ENCODE measurements at regions not wholly inside any gene's neighbourhood (a gene's known extent, or its start where the extent isn't known, plus 50 kb on each side); places are given as distances from the start of the nearest gene placed in this dataset.

DNA sequence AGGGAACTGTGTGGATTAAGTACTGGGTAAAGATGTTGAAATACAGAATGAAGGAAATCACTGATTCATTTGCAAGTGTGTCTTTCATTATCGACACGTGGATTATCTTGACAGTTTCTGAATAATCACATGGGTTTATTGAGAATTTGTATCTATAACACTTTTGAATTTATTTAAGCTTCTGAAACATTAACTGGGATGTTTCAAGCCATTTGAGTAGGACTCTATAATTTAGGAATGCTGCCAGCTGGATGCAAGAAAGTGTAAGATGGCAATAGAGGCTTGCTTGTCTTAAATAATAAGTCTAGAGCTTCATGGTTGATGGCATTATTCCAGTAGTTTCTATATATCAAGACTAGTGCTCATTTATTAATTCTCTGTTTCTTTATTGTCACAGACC is 1100.7 kb upstream of the GHITM start:
- TF ChIP-seq, protein P1, sequence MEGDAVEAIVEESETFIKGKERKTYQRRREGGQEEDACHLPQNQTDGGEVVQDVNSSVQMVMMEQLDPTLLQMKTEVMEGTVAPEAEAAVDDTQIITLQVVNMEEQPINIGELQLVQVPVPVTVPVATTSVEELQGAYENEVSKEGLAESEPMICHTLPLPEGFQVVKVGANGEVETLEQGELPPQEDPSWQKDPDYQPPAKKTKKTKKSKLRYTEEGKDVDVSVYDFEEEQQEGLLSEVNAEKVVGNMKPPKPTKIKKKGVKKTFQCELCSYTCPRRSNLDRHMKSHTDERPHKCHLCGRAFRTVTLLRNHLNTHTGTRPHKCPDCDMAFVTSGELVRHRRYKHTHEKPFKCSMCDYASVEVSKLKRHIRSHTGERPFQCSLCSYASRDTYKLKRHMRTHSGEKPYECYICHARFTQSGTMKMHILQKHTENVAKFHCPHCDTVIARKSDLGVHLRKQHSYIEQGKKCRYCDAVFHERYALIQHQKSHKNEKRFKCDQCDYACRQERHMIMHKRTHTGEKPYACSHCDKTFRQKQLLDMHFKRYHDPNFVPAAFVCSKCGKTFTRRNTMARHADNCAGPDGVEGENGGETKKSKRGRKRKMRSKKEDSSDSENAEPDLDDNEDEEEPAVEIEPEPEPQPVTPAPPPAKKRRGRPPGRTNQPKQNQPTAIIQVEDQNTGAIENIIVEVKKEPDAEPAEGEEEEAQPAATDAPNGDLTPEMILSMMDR (IDR thresholded peaks at IDR 0.05; ENCODE audit: low read length): no peak
- TF ChIP-seq EZH2 (IDR thresholded peaks at IDR 0.05; ENCODE audit: borderline replicate concordance, low read length): no peak

Data from OCI-LY1 (cell line).